ENCODE measurements at regions not wholly inside any gene's neighbourhood (a gene's known extent, or its start where the extent isn't known, plus 50 kb on each side); places are given as distances from the start of the nearest gene placed in this dataset.

DNA sequence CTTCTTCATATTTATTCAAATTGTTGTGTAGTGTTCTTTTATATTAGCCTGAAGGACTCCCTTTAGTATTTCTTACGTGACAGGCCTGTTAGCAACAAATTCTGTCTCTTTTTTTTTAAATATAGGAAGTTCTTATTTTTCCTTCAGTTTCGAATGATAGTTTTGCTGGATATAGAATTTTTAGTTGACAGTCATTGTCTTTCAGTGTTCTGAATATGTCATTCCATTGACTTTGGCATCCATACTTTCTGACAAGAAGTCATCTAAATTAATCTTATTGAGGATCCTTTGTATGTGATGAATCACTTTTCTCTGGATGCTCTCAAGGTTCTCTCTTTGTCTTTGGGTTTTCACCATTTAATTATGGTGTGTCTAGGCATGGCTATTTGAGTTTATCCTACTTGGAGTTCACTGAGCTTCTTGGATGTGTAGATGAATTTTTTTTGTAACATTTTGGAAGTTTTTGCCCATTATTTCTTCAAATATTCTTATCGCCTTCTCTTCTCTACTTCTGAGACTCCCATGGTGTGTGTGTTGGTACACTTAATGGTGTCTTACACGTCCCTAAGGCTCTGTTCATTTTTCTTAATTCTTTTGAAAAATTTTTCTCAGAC is 82.5 kb upstream of the GTSF1L start:
- Mint-ChIP-seq H3K36me3 (peaks cover 5 to 27% of the 10 kb centered on the region in 2 donors), H3K4me3 (no peak overlapping the region), H3K4me1 (no peaks in the 10 kb centered on the region), H3K9me3 (peaks cover 21 to 67% (median 53%) of the 10 kb centered on the region in 7 donors), H3K27ac (no peak overlapping the region), H3K27me3 (peaks cover 8 to 29% (median 16%) of the 10 kb centered on the region in 3 donors)
- DNase-seq (no peak), ATAC-seq (ENCODE audit: low read depth in 2 of 2) (no peak)

DNA sequence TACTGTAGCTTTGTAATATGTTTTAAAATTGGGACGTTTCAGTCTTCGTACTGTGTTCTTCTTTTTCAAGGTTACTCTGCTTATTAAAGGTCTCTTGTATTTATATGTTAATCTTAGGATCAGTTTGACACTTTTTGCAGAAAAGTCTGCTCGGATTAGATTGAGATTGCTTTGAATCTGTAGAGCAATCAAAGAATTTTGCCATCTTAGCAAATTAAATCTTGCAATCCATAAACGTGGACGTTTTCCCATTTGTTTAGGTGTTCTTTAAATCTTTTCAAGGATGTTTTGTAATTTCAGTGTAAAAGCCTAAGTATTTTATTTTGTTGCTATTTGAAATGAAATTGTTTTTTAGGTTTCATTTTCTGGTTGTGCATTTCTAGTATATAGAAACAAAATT is 78.0 kb upstream of the GTSF1L start:
- no peak for ATAC-seq (ENCODE audit: low read depth in 2 of 2)
- Mint-ChIP-seq H3K27ac (no peak overlapping the region), H3K9me3 (peaks cover 13 to 64% (median 47%) of the 10 kb centered on the region in 7 donors), H3K4me3 (no peak overlapping the region), H3K27me3 (peaks cover 0 to 15% (median 0%) of the 10 kb centered on the region in 3 donors), H3K36me3 (peaks cover 10 to 26% of the 10 kb centered on the region in 2 donors), H3K4me1 (peaks cover 0 to 5% (median 0%) of the 10 kb centered on the region in 3 donors)
- DNase-seq = no peak

DNA sequence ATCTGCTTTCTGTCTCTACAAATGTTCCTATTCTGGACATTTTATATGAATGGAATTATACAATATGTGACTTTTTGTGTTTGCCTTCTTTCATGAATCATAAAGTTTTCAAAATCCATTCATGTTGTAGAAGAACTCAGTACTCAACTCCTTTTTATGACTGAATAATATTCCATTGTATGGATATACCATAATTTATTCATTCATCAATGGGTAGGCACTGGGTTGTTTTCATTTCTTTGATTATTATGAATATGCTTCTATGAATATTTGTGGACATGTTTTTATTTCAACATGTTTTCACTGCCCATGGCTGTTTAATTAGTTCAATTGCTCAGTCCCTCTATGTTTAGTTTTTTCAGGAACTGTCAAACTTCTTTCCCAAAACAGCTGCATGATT is 76.5 kb upstream of the GTSF1L start:
- Mint-ChIP-seq H3K9me3 (peaks cover 8 to 52% (median 33%) of the 10 kb centered on the region in 7 donors), H3K27me3 (peaks cover 0 to 15% (median 0%) of the 10 kb centered on the region in 3 donors), H3K4me1 (peaks cover 0 to 11% (median 0%) of the 10 kb centered on the region in 3 donors), H3K27ac (no peak overlapping the region), H3K36me3 (peaks cover 10 to 20% of the 10 kb centered on the region in 2 donors), H3K4me3 (no peak overlapping the region)
- no peak for DNase-seq
- ATAC-seq (ENCODE audit: low read depth in 2 of 2) = no peak

GRCh38 chr20:43800186-43800585 is 73.4 kb upstream of the GTSF1L start:
- peaks cover 0 to 11% (median 0%) of the 10 kb centered on the region in 3 donors for H3K4me1 Mint-ChIP-seq
- no peak overlapping the region for H3K27ac Mint-ChIP-seq
- H3K36me3 Mint-ChIP-seq = peaks cover 10 to 15% of the 10 kb centered on the region in 2 donors
- peaks cover 0 to 6% (median 5%) of the 10 kb centered on the region in 3 donors for H3K27me3 Mint-ChIP-seq
- H3K9me3 Mint-ChIP-seq = peaks cover 7 to 32% (median 18%) of the 10 kb centered on the region in 7 donors
- DNase-seq (no peak), ATAC-seq (ENCODE audit: low read depth in 2 of 2) (no peak)
- H3K4me3 Mint-ChIP-seq = no peak overlapping the region

DNA sequence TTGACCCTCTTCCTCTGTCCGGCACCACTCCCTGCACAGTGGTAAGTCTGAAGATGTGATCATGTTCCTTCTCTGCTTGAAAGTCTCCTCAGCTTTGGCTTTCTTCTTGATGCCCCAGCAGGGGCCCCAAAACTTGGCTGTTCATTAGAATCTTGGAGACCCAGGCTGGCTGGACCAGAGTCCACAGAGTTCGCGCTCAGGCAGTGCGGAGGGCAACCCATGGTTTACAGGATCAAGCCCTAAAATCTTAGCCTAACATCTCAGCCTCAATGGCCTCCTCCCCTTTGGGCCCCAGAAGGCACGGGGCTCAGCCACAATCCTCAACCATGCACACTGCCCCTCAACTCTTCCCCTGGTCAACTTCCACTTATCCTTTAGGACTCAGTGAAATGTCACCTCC is 72.9 kb upstream of the GTSF1L start:
- H3K4me1 Mint-ChIP-seq = peaks cover 0 to 11% (median 0%) of the 10 kb centered on the region in 3 donors
- peaks cover 7 to 30% (median 16%) of the 10 kb centered on the region in 7 donors for H3K9me3 Mint-ChIP-seq
- H3K36me3 Mint-ChIP-seq = peaks cover 10 to 18% of the 10 kb centered on the region in 2 donors
- no peak for DNase-seq
- no peak overlapping the region for H3K27ac Mint-ChIP-seq
- no peak for ATAC-seq (ENCODE audit: low read depth in 2 of 2)
- H3K4me3 Mint-ChIP-seq = no peak overlapping the region
- peaks cover 0 to 10% (median 10%) of the 10 kb centered on the region in 3 donors for H3K27me3 Mint-ChIP-seq

GRCh38 chr20:43799150-43799711 is 72.4 kb upstream of the GTSF1L start:
- Mint-ChIP-seq H3K9me3 (peaks cover 7 to 25% (median 13%) of the 10 kb centered on the region in 7 donors), H3K36me3 (peaks cover 10 to 18% of the 10 kb centered on the region in 2 donors), H3K27me3 (peaks cover 0 to 13% (median 11%) of the 10 kb centered on the region in 3 donors), H3K4me1 (peaks cover 0 to 11% (median 0%) of the 10 kb centered on the region in 3 donors), H3K27ac (peak overlapping the region in 1 of 6 donors; percentile 7), H3K4me3 (no peak overlapping the region)
- ATAC-seq (ENCODE audit: low read depth in 2 of 2) (no peak), DNase-seq (no peak)

- ATAC-seq (ENCODE audit: low read depth in 2 of 2) (no peak), DNase-seq (no peak)
- H3K4me1 Mint-ChIP-seq = peaks cover 0 to 11% (median 0%) of the 10 kb centered on the region in 3 donors
- H3K27ac Mint-ChIP-seq = no peak overlapping the region
- H3K9me3 Mint-ChIP-seq = peaks cover 5 to 18% (median 8%) of the 10 kb centered on the region in 7 donors
- H3K4me3 Mint-ChIP-seq = peak overlapping the region in 1 of 8 donors; percentile 16
- H3K36me3 Mint-ChIP-seq = peaks cover 7 to 13% of the 10 kb centered on the region in 2 donors
- peaks cover 0 to 13% (median 11%) of the 10 kb centered on the region in 3 donors for H3K27me3 Mint-ChIP-seq
These were observed 71.7 kb upstream of the GTSF1L start for GRCh38 chr20:43798291-43799149.

DNA sequence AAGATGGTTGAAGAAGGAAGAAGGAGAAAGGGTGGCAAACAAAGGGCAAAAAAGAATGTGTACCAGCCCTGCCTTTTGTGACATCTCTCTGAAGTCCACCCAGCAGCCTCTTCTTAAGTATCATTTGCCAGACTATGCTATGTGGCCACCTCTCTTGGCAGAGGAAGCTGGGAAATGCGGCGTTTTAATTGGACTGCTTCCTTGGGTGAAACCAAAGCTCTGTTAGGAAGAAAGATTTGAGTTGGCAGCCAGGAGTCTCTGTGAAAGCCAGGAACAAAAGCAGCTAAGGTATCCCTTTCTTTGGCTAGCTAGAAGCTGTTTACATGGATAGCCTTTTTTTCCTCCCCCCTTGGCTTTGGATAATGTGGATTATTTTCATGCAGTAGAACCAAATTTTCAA is 67.5 kb upstream of the GTSF1L start:
- Mint-ChIP-seq H3K27me3 (peaks cover 6 to 30% (median 19%) of the 10 kb centered on the region in 3 donors), H3K9me3 (peaks cover 6 to 27% (median 11%) of the 10 kb centered on the region in 7 donors), H3K4me3 (no peak overlapping the region), H3K27ac (no peak overlapping the region), H3K36me3 (peaks cover 13 to 19% of the 10 kb centered on the region in 2 donors), H3K4me1 (peaks cover 0 to 2% (median 0%) of the 10 kb centered on the region in 3 donors)
- DNase-seq (no peak), ATAC-seq (ENCODE audit: low read depth in 2 of 2) (no peak)

DNA sequence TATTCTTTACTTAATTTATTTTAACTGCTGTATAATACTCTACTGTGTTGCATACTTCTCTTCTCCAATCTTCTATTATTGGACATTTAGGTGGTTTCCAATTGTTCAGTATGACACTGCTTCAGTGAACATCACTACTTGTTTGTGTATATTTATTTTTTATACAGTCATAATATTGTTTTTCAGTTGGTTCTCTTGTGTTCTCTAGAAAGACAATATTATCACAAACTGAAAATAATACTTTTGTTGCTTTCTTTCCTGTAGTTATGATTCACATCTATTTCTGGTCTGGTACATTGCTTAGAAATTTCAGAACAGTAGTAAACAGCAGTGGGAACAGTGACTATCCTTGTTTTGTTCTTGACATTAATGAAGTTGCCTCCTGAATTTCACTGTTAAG is 62.8 kb upstream of the GTSF1L start:
- H3K27me3 Mint-ChIP-seq = peaks cover 10 to 18% (median 18%) of the 10 kb centered on the region in 3 donors

DNA sequence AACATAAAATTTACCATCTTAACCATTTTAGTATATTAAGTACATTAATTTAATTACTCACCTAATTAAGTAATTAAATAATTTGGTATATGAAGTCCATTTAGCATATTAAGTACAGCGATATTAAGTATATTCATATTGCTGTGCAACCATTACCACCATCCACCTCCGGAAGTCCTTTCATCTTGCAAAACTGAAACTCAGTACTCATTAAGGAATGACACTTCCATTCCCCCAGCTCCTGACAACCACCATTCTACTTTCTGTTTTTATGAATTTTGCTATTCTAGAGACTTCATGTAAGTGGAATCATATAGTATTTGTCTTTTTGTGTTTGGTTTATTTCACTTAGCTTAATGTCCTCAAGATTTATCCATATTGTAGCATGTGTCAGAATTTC is 61.1 kb upstream of the GTSF1L start:
- Mint-ChIP-seq H3K36me3 (peaks cover 11 to 12% of the 10 kb centered on the region in 2 donors), H3K27me3 (peaks cover 10 to 16% (median 12%) of the 10 kb centered on the region in 3 donors), H3K9me3 (peaks cover 5 to 17% (median 9%) of the 10 kb centered on the region in 7 donors), H3K4me1 (no peaks in the 10 kb centered on the region), H3K27ac (no peak overlapping the region), H3K4me3 (no peak overlapping the region)
- ATAC-seq (ENCODE audit: low read depth in 2 of 2) (no peak), DNase-seq (no peak)

More for the DNA sequence above, 62.8 kb upstream of the GTSF1L start:
- peaks cover 5 to 19% (median 9%) of the 10 kb centered on the region in 7 donors for H3K9me3 Mint-ChIP-seq
- no peak for DNase-seq
- H3K4me1 Mint-ChIP-seq = no peaks in the 10 kb centered on the region
- H3K27ac Mint-ChIP-seq = no peak overlapping the region
- H3K36me3 Mint-ChIP-seq = peaks cover 13 to 14% of the 10 kb centered on the region in 2 donors
- no peak overlapping the region for H3K4me3 Mint-ChIP-seq
- no peak for ATAC-seq (ENCODE audit: low read depth in 2 of 2)

DNA sequence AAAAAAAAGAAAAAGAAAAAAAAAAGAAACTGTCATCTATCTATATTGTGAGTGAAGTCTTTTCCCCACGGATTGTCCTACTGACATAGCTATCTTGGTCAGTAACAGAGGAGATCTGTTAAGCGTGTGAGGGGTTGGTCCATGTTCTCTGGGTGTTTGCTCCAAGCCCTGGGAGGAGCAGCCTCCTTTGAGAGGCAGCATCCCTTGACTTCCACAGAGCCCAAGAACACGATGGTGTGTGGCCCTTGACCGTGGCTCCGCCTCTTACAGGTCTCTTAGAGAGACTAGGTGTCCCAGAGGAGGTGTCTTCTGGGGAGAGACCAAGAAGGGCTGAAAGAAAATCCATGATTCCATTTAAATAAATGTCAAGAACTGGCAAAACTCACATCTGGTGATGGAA is 60.1 kb upstream of the GTSF1L start:
- Mint-ChIP-seq H3K9me3 (peaks cover under 1 to 6% (median 1%) of the 10 kb centered on the region in 7 donors), H3K27ac (peak overlapping the region in 1 of 6 donors; percentile 49), H3K4me3 (no peak overlapping the region), H3K4me1 (peaks cover 0 to 8% (median 6%) of the 10 kb centered on the region in 3 donors), H3K27me3 (peaks cover 2 to 6% (median 5%) of the 10 kb centered on the region in 3 donors), H3K36me3 (peaks cover 2% of the 10 kb centered on the region in 2 donors)
- ATAC-seq (ENCODE audit: low read depth in 2 of 2) = no peak
- no peak for DNase-seq

GRCh38 chr20:43781215-43781614 is 54.4 kb upstream of the GTSF1L start:
- no peak overlapping the region for H3K27ac Mint-ChIP-seq

DNA sequence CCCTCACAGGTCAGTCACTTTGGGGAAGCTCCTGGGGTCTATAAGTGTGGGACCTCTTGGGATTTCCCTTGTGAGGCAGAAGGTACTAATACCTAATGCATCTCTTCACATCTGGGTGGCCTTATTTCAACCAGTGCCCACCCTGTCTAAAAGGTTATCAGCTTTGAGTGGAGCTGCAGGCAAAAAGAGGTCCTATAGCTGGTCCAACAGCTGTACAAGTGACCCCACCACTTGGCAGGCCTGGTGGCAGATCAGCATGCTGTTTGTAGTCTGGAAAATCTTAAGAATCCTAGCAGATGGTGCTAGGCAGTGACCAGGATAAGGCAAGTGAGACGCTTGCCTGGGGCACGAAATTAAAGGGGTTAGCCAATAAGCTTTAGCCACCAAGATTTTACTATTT is 51.6 kb upstream of the GTSF1L start:
- no peak for ATAC-seq (ENCODE audit: low read depth in 2 of 2)
- no peak overlapping the region for H3K27ac Mint-ChIP-seq

More at GRCh38 chr20:43781215-43781614, 54.4 kb upstream of the GTSF1L start:
- no peak for DNase-seq
- peaks cover 5 to 47% (median 20%) of the 10 kb centered on the region in 7 donors for H3K9me3 Mint-ChIP-seq
- ATAC-seq (ENCODE audit: low read depth in 2 of 2) = no peak
- no peaks in the 10 kb centered on the region for H3K27me3 Mint-ChIP-seq
- peaks cover 0 to 12% (median 10%) of the 10 kb centered on the region in 3 donors for H3K4me1 Mint-ChIP-seq
- H3K4me3 Mint-ChIP-seq = no peak overlapping the region
- peaks cover 0 to 4% of the 10 kb centered on the region in 2 donors for H3K36me3 Mint-ChIP-seq

More for the DNA sequence above, 51.6 kb upstream of the GTSF1L start:
- no peak for DNase-seq
- no peak overlapping the region for H3K4me3 Mint-ChIP-seq
- peaks cover 9 to 12% (median 10%) of the 10 kb centered on the region in 3 donors for H3K27me3 Mint-ChIP-seq
- H3K9me3 Mint-ChIP-seq = peaks cover 9 to 47% (median 20%) of the 10 kb centered on the region in 7 donors
- H3K36me3 Mint-ChIP-seq = peaks cover 4 to 8% of the 10 kb centered on the region in 2 donors
- H3K4me1 Mint-ChIP-seq = peaks cover 0 to 12% (median 10%) of the 10 kb centered on the region in 3 donors

Data from naive B cell (primary cell).